ENCODE measurements at regions not wholly inside any gene's neighbourhood (a gene's known extent, or its start where the extent isn't known, plus 50 kb on each side); places are given as distances from the start of the nearest gene placed in this dataset.
"Not testable (repeated sequence)": the region's sequence is repeated elsewhere in the genome, so short reads cannot be mapped to it uniquely, and the experiment has no call there.

- Mint-ChIP-seq H3K27ac (no peak overlapping the region), H3K9me3 (no peaks in the 10 kb centered on the region), H3K4me3 (no peak overlapping the region), H3K36me3 (no peaks in the 10 kb centered on the region), H3K27me3 (peaks cover 12% of the 10 kb centered on the region), H3K4me1 (no peaks in the 10 kb centered on the region)
- no peaks in the 10 kb centered on the region for H3K9me3 ChIP-seq (ENCODE audit: control insufficient read depth in 2 of 2, low read length in 2 of 2)
- no peak overlapping the region for H3K27ac ChIP-seq (ENCODE audit: insufficient read depth, low read length, poor library complexity, severe bottlenecking)
- H3K4me1 ChIP-seq (ENCODE audit: control insufficient read depth, insufficient read depth, low read length, poor library complexity, severe bottlenecking): no peaks in the 10 kb centered on the region
- peak; percentile 42 to 58 for ATAC-seq (ENCODE audit: low read depth in 2 of 2)
- H3K4me3 ChIP-seq (ENCODE audit: low read depth, low read length): no peak overlapping the region
- DNase-seq: peak in 2 of 3 donors; percentile 56 to 62
- no peaks in the 10 kb centered on the region for H3K36me3 ChIP-seq (ENCODE audit: control insufficient read depth, insufficient read depth, low read length)
- no peaks in the 10 kb centered on the region for H3K27me3 ChIP-seq (ENCODE audit: control insufficient read depth, insufficient read depth, low read length)
Observed at GRCh38 chr10:9331583-9332008, 1277.1 kb downstream of the GATA3 start.

DNA sequence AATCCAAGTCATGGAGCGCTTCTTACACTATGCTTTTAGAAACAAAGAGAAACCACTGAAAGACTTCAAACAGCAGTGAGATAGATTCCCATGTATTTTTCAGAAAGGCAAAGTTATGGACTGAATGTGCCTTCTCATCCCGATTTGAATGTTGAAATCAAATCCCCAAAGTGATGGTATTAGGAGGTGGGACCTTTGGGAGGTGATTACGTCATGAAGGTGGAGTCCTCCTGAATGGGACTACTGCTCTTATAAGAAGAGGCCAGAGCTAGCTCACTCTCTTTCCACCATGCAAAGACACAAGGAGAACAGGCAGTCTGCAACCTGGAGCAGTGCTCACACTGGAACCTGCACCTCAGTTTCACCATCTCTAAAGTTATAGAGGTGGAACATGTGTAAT, 1279.8 kb downstream of the GATA3 start:
- H3K9me3 ChIP-seq (ENCODE audit: control insufficient read depth in 2 of 2, low read length in 2 of 2): no peaks in the 10 kb centered on the region
- H3K4me3 Mint-ChIP-seq: no peak overlapping the region
- H3K9me3 Mint-ChIP-seq: no peaks in the 10 kb centered on the region
- peaks cover 5% of the 10 kb centered on the region for H3K27me3 Mint-ChIP-seq
- no peaks in the 10 kb centered on the region for H3K36me3 ChIP-seq (ENCODE audit: control insufficient read depth, insufficient read depth, low read length)
- no peaks in the 10 kb centered on the region for H3K4me1 ChIP-seq (ENCODE audit: control insufficient read depth, insufficient read depth, low read length, poor library complexity, severe bottlenecking)
- H3K27ac ChIP-seq (ENCODE audit: insufficient read depth, low read length, poor library complexity, severe bottlenecking): no peak overlapping the region
- no peak overlapping the region for H3K4me3 ChIP-seq (ENCODE audit: low read depth, low read length)
- H3K27me3 ChIP-seq (ENCODE audit: control insufficient read depth, insufficient read depth, low read length): peaks cover 3% of the 10 kb centered on the region
- H3K4me1 Mint-ChIP-seq: peaks cover 0 to under 1% (median 0%) of the 10 kb centered on the region in 4 donors
- no peaks in the 10 kb centered on the region for H3K36me3 Mint-ChIP-seq
- no peak for DNase-seq
- no peak for ATAC-seq (ENCODE audit: low read depth in 2 of 2)
- H3K27ac Mint-ChIP-seq: no peak overlapping the region

DNA sequence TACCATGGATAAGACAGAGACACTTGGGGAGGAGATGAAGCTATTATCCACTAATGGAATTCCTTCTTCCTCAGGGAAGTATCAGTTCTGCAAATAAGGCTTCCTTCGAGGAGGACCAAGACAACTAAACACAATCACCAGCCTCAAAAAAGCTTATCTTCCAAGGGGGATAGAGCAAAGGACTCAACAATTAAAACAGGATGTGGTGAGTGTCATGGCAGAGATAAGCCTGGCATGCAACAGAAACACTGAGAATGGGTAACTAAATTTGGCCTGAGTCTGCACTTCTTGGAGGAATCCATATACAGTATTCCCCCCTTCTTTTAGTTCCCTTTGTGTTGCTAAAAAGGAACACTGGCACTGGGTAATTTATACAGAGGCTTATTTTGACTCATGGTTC, 1285.2 kb downstream of the GATA3 start:
- peaks cover 0 to 3% (median 0%) of the 10 kb centered on the region in 4 donors for H3K4me1 Mint-ChIP-seq
- Histone ChIP-seq H3K27me3 (ENCODE audit: control insufficient read depth, insufficient read depth, low read length) (peaks cover 3% of the 10 kb centered on the region), H3K27ac (ENCODE audit: insufficient read depth, low read length, poor library complexity, severe bottlenecking) (no peak overlapping the region), H3K4me3 (ENCODE audit: low read depth, low read length) (no peak overlapping the region), H3K9me3 (ENCODE audit: control insufficient read depth in 2 of 2, low read length in 2 of 2) (no peaks in the 10 kb centered on the region), H3K4me1 (ENCODE audit: control insufficient read depth, insufficient read depth, low read length, poor library complexity, severe bottlenecking) (no peaks in the 10 kb centered on the region), H3K36me3 (ENCODE audit: control insufficient read depth, insufficient read depth, low read length) (no peaks in the 10 kb centered on the region)
- no peak overlapping the region for H3K27ac Mint-ChIP-seq
- H3K27me3 Mint-ChIP-seq: peaks cover 16% of the 10 kb centered on the region
- no peak for DNase-seq
- H3K9me3 Mint-ChIP-seq: peaks cover 0 to 1% (median 0%) of the 10 kb centered on the region in 7 donors
- ATAC-seq (ENCODE audit: low read depth in 2 of 2): no peak
- no peaks in the 10 kb centered on the region for H3K36me3 Mint-ChIP-seq
- H3K4me3 Mint-ChIP-seq: no peak overlapping the region

DNA sequence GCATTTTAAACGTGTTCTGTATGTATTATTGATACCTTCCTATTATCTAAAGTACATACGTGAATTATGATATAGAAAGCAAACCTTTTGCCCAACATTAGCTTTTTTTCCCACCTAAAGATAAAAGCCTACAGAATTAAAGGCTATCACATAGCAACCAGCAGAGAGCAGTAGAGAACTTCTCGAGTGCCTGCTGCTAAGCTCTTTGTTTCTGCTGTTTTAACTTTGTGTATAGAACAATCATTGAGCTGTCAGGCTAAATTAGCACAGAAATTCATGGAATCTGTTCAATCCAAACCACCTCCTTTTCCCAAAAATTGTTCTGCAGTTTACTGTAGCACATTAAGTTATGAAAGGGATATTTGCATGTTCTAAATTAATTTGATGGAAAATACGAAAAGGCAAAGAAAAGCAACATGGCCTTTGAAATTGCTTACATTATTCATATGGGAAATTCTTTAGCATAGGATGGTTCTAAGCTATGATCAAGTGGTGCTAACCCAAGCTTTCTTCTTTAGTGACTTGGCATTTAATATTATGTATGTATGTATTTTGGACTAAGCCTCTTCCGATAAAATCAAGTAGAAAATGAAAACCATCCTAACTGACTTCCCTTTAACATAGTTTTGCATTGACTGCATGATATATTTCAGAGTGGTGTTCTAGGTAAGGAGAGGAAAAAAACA, 1288.5 kb downstream of the GATA3 start:
- H3K9me3 ChIP-seq (ENCODE audit: control insufficient read depth in 2 of 2, low read length in 2 of 2): no peaks in the 10 kb centered on the region
- no peaks in the 10 kb centered on the region for H3K4me1 ChIP-seq (ENCODE audit: control insufficient read depth, insufficient read depth, low read length, poor library complexity, severe bottlenecking)
- peaks cover 15% of the 10 kb centered on the region for H3K27me3 Mint-ChIP-seq
- DNase-seq (peak in 2 of 3 donors; percentile 25 to 48), ATAC-seq (ENCODE audit: low read depth in 2 of 2) (no peak)
- H3K4me3 ChIP-seq (ENCODE audit: low read depth, low read length): no peak overlapping the region
- H3K27me3 ChIP-seq (ENCODE audit: control insufficient read depth, insufficient read depth, low read length): peaks cover 3% of the 10 kb centered on the region
- no peak overlapping the region for H3K4me3 Mint-ChIP-seq
- peaks cover 0 to 5% (median 2%) of the 10 kb centered on the region in 4 donors for H3K4me1 Mint-ChIP-seq
- no peaks in the 10 kb centered on the region for H3K36me3 ChIP-seq (ENCODE audit: control insufficient read depth, insufficient read depth, low read length)
- no peaks in the 10 kb centered on the region for H3K36me3 Mint-ChIP-seq
- H3K27ac ChIP-seq (ENCODE audit: insufficient read depth, low read length, poor library complexity, severe bottlenecking): no peak overlapping the region
- peak overlapping the region in 1 of 3 donors; percentile 23 for H3K27ac Mint-ChIP-seq
- H3K9me3 Mint-ChIP-seq: peaks cover 0 to 7% (median 0%) of the 10 kb centered on the region in 7 donors

- not testable (repeated sequence) for ATAC-seq (ENCODE audit: low read depth in 2 of 2); H3K4me1 ChIP-seq (ENCODE audit: control insufficient read depth, insufficient read depth, low read length, poor library complexity, severe bottlenecking); H3K9me3 ChIP-seq (ENCODE audit: control insufficient read depth in 2 of 2, low read length in 2 of 2); H3K9me3 Mint-ChIP-seq; H3K27me3 ChIP-seq (ENCODE audit: control insufficient read depth, insufficient read depth, low read length); H3K4me1 Mint-ChIP-seq; H3K4me3 Mint-ChIP-seq; H3K4me3 ChIP-seq (ENCODE audit: low read depth, low read length); H3K36me3 Mint-ChIP-seq; H3K36me3 ChIP-seq (ENCODE audit: control insufficient read depth, insufficient read depth, low read length); H3K27ac Mint-ChIP-seq; H3K27ac ChIP-seq (ENCODE audit: insufficient read depth, low read length, poor library complexity, severe bottlenecking); DNase-seq
- H3K27me3 Mint-ChIP-seq: peaks cover 11% of the 10 kb centered on the region
Observed at GRCh38 chr10:9347933-9348332, 1293.4 kb downstream of the GATA3 start.

DNA sequence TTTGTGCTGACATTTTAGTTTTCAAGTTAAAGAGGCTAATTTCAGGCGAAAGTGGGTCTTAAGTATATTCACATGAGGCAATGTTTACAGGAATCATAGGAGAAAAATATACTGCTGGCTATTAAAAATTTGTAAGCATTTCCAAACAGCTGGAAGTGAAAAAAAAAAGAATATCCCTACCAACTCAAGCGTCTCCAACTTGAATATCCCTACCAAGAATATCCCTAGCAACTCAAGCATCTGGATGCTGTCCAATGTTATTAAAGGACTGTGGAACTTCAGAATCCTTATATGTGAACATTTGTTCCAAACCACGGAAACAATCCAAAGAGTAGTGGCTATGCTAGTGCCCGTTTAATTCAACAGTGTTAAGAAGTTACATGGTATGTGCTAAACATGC, 1303.0 kb downstream of the GATA3 start:
- H3K4me1 Mint-ChIP-seq: peaks cover 0 to 8% (median 3%) of the 10 kb centered on the region in 4 donors

GRCh38 chr10:9362721-9363120, 1308.2 kb downstream of the GATA3 start:
- H3K4me1 ChIP-seq (ENCODE audit: control insufficient read depth, insufficient read depth, low read length, poor library complexity, severe bottlenecking): peaks cover 5% of the 10 kb centered on the region
- peak in 2 of 3 donors; percentile 10 to 27 for DNase-seq
- H3K4me3 ChIP-seq (ENCODE audit: low read depth, low read length): no peak overlapping the region
- peak; percentile 31 to 50 for ATAC-seq (ENCODE audit: low read depth in 2 of 2)
- no peaks in the 10 kb centered on the region for H3K9me3 ChIP-seq (ENCODE audit: control insufficient read depth in 2 of 2, low read length in 2 of 2)
- H3K4me3 Mint-ChIP-seq: peak overlapping the region in 3 of 4 donors; percentile 16 to 69 (median 52)
- H3K27me3 Mint-ChIP-seq: no peaks in the 10 kb centered on the region
- H3K27me3 ChIP-seq (ENCODE audit: control insufficient read depth, insufficient read depth, low read length): no peaks in the 10 kb centered on the region
- H3K36me3 ChIP-seq (ENCODE audit: control insufficient read depth, insufficient read depth, low read length): no peaks in the 10 kb centered on the region
- no peaks in the 10 kb centered on the region for H3K36me3 Mint-ChIP-seq
- H3K4me1 Mint-ChIP-seq: peaks cover 7 to 27% (median 11%) of the 10 kb centered on the region in 4 donors
- peaks cover 0 to 3% (median 0%) of the 10 kb centered on the region in 7 donors for H3K9me3 Mint-ChIP-seq
- H3K27ac Mint-ChIP-seq: peak overlapping the region; percentile 31 to 85 (median 73)
- H3K27ac ChIP-seq (ENCODE audit: insufficient read depth, low read length, poor library complexity, severe bottlenecking): no peak overlapping the region

More for the DNA sequence above, 1303.0 kb downstream of the GATA3 start:
- H3K4me1 ChIP-seq (ENCODE audit: control insufficient read depth, insufficient read depth, low read length, poor library complexity, severe bottlenecking): peaks cover 1% of the 10 kb centered on the region
- Mint-ChIP-seq H3K27me3 (peaks cover 7% of the 10 kb centered on the region), H3K9me3 (peaks cover 0 to 4% (median 0%) of the 10 kb centered on the region in 7 donors), H3K36me3 (no peaks in the 10 kb centered on the region), H3K4me3 (no peak overlapping the region), H3K27ac (no peak overlapping the region)
- H3K9me3 ChIP-seq (ENCODE audit: control insufficient read depth in 2 of 2, low read length in 2 of 2): no peaks in the 10 kb centered on the region
- H3K36me3 ChIP-seq (ENCODE audit: control insufficient read depth, insufficient read depth, low read length): no peaks in the 10 kb centered on the region
- H3K27me3 ChIP-seq (ENCODE audit: control insufficient read depth, insufficient read depth, low read length): no peaks in the 10 kb centered on the region
- H3K27ac ChIP-seq (ENCODE audit: insufficient read depth, low read length, poor library complexity, severe bottlenecking): no peak overlapping the region
- ATAC-seq (ENCODE audit: low read depth in 2 of 2) (no peak), DNase-seq (no peak)
- H3K4me3 ChIP-seq (ENCODE audit: low read depth, low read length): no peak overlapping the region

DNA sequence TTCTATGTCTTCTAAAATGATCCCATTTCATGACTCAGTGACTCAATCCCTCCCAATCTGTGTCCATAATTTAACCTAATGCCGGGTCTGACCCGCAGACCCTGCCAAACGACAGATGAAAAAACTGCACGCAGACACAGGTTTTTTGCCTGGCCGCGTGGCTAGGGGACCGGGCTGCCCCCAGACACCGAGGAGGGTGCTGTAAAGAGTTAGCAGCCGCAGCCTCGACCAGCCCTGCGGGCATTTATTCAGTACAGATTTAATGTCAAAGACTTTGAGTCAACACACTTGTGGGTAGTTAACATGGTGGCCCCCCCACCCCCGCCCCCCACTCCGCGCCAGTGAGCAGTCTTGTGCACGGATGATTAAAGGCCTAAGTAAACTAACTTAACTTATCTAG, 1324.7 kb downstream of the GATA3 start:
- no peaks in the 10 kb centered on the region for H3K27me3 Mint-ChIP-seq
- DNase-seq (no peak), ATAC-seq (ENCODE audit: low read depth in 2 of 2) (no peak)
- H3K4me1 Mint-ChIP-seq: no peaks in the 10 kb centered on the region
- no peaks in the 10 kb centered on the region for H3K9me3 Mint-ChIP-seq
- no peaks in the 10 kb centered on the region for H3K27me3 ChIP-seq (ENCODE audit: control insufficient read depth, insufficient read depth, low read length)
- H3K27ac ChIP-seq (ENCODE audit: insufficient read depth, low read length, poor library complexity, severe bottlenecking): no peak overlapping the region
- H3K4me1 ChIP-seq (ENCODE audit: control insufficient read depth, insufficient read depth, low read length, poor library complexity, severe bottlenecking): no peaks in the 10 kb centered on the region
- no peaks in the 10 kb centered on the region for H3K36me3 ChIP-seq (ENCODE audit: control insufficient read depth, insufficient read depth, low read length)
- no peak overlapping the region for H3K4me3 Mint-ChIP-seq
- H3K27ac Mint-ChIP-seq: no peak overlapping the region
- H3K9me3 ChIP-seq (ENCODE audit: control insufficient read depth in 2 of 2, low read length in 2 of 2): no peaks in the 10 kb centered on the region
- H3K4me3 ChIP-seq (ENCODE audit: low read depth, low read length): no peak overlapping the region
- H3K36me3 Mint-ChIP-seq: no peaks in the 10 kb centered on the region
